ENCODE measurements at regions not wholly inside any gene's neighbourhood (a gene's known extent, or its start where the extent isn't known, plus 50 kb on each side); places are given as distances from the start of the nearest gene placed in this dataset.

DNA sequence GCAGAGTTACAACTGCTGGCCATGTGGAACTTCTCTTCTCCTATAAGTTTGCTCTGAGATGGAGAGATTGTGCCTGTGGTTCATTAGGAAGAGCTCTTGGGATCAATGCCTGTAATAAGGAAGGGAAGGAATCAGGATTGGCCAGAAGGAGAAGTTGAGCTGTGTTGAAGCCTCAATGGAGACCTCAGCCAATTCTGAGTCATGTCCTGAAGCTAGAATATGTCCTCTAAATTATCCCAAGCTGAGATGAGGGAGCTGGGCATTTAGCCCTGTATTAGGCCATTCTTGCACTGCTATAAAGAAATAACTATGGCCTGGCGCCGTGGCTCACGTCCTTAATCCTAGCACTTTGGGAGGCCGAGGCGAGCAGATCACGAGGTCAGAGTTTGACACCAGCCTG, 85.4 kb upstream of the DHX15 start:
- TF ChIP-seq, protein P1, sequence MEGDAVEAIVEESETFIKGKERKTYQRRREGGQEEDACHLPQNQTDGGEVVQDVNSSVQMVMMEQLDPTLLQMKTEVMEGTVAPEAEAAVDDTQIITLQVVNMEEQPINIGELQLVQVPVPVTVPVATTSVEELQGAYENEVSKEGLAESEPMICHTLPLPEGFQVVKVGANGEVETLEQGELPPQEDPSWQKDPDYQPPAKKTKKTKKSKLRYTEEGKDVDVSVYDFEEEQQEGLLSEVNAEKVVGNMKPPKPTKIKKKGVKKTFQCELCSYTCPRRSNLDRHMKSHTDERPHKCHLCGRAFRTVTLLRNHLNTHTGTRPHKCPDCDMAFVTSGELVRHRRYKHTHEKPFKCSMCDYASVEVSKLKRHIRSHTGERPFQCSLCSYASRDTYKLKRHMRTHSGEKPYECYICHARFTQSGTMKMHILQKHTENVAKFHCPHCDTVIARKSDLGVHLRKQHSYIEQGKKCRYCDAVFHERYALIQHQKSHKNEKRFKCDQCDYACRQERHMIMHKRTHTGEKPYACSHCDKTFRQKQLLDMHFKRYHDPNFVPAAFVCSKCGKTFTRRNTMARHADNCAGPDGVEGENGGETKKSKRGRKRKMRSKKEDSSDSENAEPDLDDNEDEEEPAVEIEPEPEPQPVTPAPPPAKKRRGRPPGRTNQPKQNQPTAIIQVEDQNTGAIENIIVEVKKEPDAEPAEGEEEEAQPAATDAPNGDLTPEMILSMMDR (conservative IDR thresholded peaks at IDR 0.05) = no peak
- no peak for TF ChIP-seq EZH2 (IDR thresholded peaks at IDR 0.05; ENCODE audit: low read depth)
